ENCODE measurements at regions not wholly inside any gene's neighbourhood (a gene's known extent, or its start where the extent isn't known, plus 50 kb on each side); places are given as distances from the start of the nearest gene placed in this dataset.

GRCh38 chr10:36170142-36170719 is 528.1 kb upstream of the FZD8 start:
- TF ChIP-seq ATF3 (IDR thresholded peaks at IDR 0.05; ENCODE audit: borderline replicate concordance, extremely low read depth, low read depth, low read length), result no peak
- no peak for TF ChIP-seq CTCF (IDR thresholded peaks at IDR 0.05 in 2 of 3, conservative IDR thresholded peaks at IDR 0.05 in 1 of 3; ENCODE audit: control insufficient read depth in 2 of 3, extremely low read depth in 1 of 3, insufficient read depth in 1 of 3, low read depth in 3 of 3, low read length in 3 of 3)
- no peak for TF ChIP-seq E2F4 (IDR thresholded peaks at IDR 0.05; ENCODE audit: low read depth, low read length)
- no peak for TF ChIP-seq CEBPZ (IDR thresholded peaks at IDR 0.05; ENCODE audit: low read depth, low read length)
- TF ChIP-seq CREB1 (IDR thresholded peaks at IDR 0.05; ENCODE audit: low read depth), result no peak
- no peak for TF ChIP-seq EP300 (IDR thresholded peaks at IDR 0.05; ENCODE audit: borderline replicate concordance in 1 of 2, control insufficient read depth in 1 of 2, low read depth in 2 of 2, low read length in 2 of 2)
- TF ChIP-seq TAF1 (IDR thresholded peaks at IDR 0.05; ENCODE audit: borderline replicate concordance, low read depth, low read length), result no peak
- no peak for TF ChIP-seq YY1 (IDR thresholded peaks at IDR 0.05; ENCODE audit: low read depth, low read length)
- TF ChIP-seq SP1 (IDR thresholded peaks at IDR 0.05; ENCODE audit: low read depth, low read length), result no peak
- TF ChIP-seq MAX (IDR thresholded peaks at IDR 0.05; ENCODE audit: low read depth, low read length), result no peak
- no peak for TF ChIP-seq ELK1 (IDR thresholded peaks at IDR 0.05; ENCODE audit: low read depth, low read length)
- no peak for TF ChIP-seq PBX3 (IDR thresholded peaks at IDR 0.05; ENCODE audit: insufficient replicate concordance, low read depth, low read length)
